ENCODE measurements at regions not wholly inside any gene's neighbourhood (a gene's known extent, or its start where the extent isn't known, plus 50 kb on each side); places are given as distances from the start of the nearest gene placed in this dataset.
"Not testable (repeated sequence)": the region's sequence is repeated elsewhere in the genome, so short reads cannot be mapped to it uniquely, and the experiment has no call there.

GRCh38 chr10:37520488-37520887 lies 336.9 kb downstream of the ZNF248 start:
- H3K4me2 ChIP-seq (ENCODE audit: control insufficient read depth, insufficient read depth), result no peak overlapping the region
- intact Hi-C loops (cut with micrococcal nuclease; ENCODE audit: unreplicated experiment) (no loop called here), in situ Hi-C loops (cut with MboI) (no loop called here)
- ChIA-PET RAD21 (ENCODE audit: unreplicated experiment) (no interaction called here), CTCF (no interaction called here), SMC1A (ENCODE audit: uncharacterized antibody, unreplicated experiment) (no interaction called here), POLR2A (no interaction called here)
- no peak overlapping the region for H2AFZ ChIP-seq (ENCODE audit: control insufficient read depth, low read depth, low read length)
- no peak for DNase-seq (ENCODE audit: low read depth, low spot score)
- no peaks in the 10 kb centered on the region for H3K4me1 ChIP-seq (ENCODE audit: control insufficient read depth, insufficient read depth, low read length)
- H3K9me3 ChIP-seq (replicated peaks; ENCODE audit: control insufficient read depth, insufficient read depth, low read length), result no peaks in the 10 kb centered on the region
- TF ChIP-seq TCF7 (IDR thresholded peaks at IDR 0.05; ENCODE audit: borderline replicate concordance), result no peak
- no peak for TF ChIP-seq ASH2L (IDR thresholded peaks at IDR 0.05; ENCODE audit: borderline replicate concordance, low read depth)
- no peak for TF ChIP-seq STAT3 (IDR thresholded peaks at IDR 0.05; ENCODE audit: low read depth, low read length)
- ATAC-seq, result no peak
- H3K4me3 ChIP-seq, result no peak overlapping the region
- FAIRE-seq, result no peak
- 27% methylated on average over 2 of the region's 2 CpGs for WGBS (ENCODE audit: insufficient coverage, insufficient replicate concordance, low lambda C conversion rate, missing lambda C conversion rate)
- no peaks in the 10 kb centered on the region for H3K36me3 ChIP-seq (ENCODE audit: control insufficient read depth in 2 of 2, insufficient read depth in 2 of 2, low read length in 1 of 2)
- no TSS peak for BruUV-seq (replicated peaks)
- H4K20me1 ChIP-seq (ENCODE audit: control insufficient read depth, insufficient read depth), result no peaks in the 10 kb centered on the region
- H3K9ac ChIP-seq (ENCODE audit: control insufficient read depth, insufficient read depth, low read length), result no peak overlapping the region
- no peaks in the 10 kb centered on the region for H3K27me3 ChIP-seq (replicated peaks in 1 of 2; ENCODE audit: control insufficient read depth in 2 of 2, insufficient read depth in 2 of 2, low read length in 1 of 2)
- H3K79me2 ChIP-seq (ENCODE audit: control insufficient read depth, insufficient read depth, low read length), result no peaks in the 10 kb centered on the region
- H3K27ac ChIP-seq (ENCODE audit: control insufficient read depth, insufficient read depth), result no peak overlapping the region

DNA sequence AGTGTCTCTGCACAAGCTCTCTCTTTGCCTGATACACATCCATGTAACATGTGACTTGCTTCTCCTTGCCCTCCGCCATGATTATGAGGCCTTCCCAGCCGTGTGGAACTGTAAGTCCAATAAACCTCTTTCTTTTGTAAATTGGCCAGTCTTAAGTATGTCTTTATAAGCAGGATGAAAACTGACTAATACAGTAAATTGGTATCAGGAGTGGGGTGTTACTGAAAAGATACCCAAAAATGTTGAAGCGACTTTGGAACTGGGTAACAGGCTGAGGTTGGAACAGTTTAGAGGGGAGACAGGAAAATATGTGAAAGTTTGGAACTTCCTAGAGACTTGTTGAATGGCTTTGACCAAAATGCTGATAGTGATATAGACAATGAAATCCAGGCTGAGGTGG lies 346.9 kb downstream of the ZNF248 start:
- H2AFZ ChIP-seq (ENCODE audit: control insufficient read depth, low read depth, low read length); H3K79me2 ChIP-seq (ENCODE audit: control insufficient read depth, insufficient read depth, low read length); ATAC-seq; H3K36me3 ChIP-seq (ENCODE audit: control insufficient read depth in 2 of 2, insufficient read depth in 2 of 2, low read length in 1 of 2); H3K4me1 ChIP-seq (ENCODE audit: control insufficient read depth, insufficient read depth, low read length); H3K27ac ChIP-seq (ENCODE audit: control insufficient read depth, insufficient read depth); SMC1A ChIA-PET (ENCODE audit: uncharacterized antibody, unreplicated experiment); H4K20me1 ChIP-seq (ENCODE audit: control insufficient read depth, insufficient read depth); DNase-seq (ENCODE audit: low read depth, low spot score); H3K4me2 ChIP-seq (ENCODE audit: control insufficient read depth, insufficient read depth); CTCF ChIA-PET; FAIRE-seq; RAD21 ChIA-PET (ENCODE audit: unreplicated experiment); H3K4me3 ChIP-seq; H3K9ac ChIP-seq (ENCODE audit: control insufficient read depth, insufficient read depth, low read length); in situ Hi-C loops (cut with MboI); BruUV-seq (replicated peaks); H3K9me3 ChIP-seq (replicated peaks; ENCODE audit: control insufficient read depth, insufficient read depth, low read length); H3K27me3 ChIP-seq (replicated peaks in 1 of 2; ENCODE audit: control insufficient read depth in 2 of 2, insufficient read depth in 2 of 2, low read length in 1 of 2); POLR2A ChIA-PET; intact Hi-C loops (cut with micrococcal nuclease; ENCODE audit: unreplicated experiment): not testable (repeated sequence)
- WGBS (ENCODE audit: insufficient coverage, insufficient replicate concordance, low lambda C conversion rate, missing lambda C conversion rate), result 31% methylated on average over 3 of the region's 3 CpGs

Measured in GM12878 (cell line).